Keratinocyte (primary cell): ENCODE measurements at regions not wholly inside any gene's neighbourhood (a gene's known extent, or its start where the extent isn't known, plus 50 kb on each side); places are given as distances from the start of the nearest gene placed in this dataset.

Experiments
- DNase-seq: peaks from one replicate; pipeline ENCODE4 v3.0.0-alpha.2; 2011; ENCODE audit warnings: low read depth, missing footprints, low spot score
- FAIRE-seq: peaks from 2 replicates; lab custom pipeline; 2011; peaks lifted over from hg19 to GRCh38; lab: Jason Lieb, UNC
- H2AFZ ChIP-seq: 2 replicates; pipeline ENCODE4 v1.6.0; 2012; ENCODE audit warnings: low read length, control low read depth, inconsistent platforms; ENCODE audit not compliant: control insufficient read depth
- H3K27ac ChIP-seq: 2 replicates; pipeline ENCODE4 v1.5.1; 2011; ENCODE audit warnings: low read length; ENCODE audit not compliant: control insufficient read depth, insufficient read depth
- H3K27me3 ChIP-seq: 3 replicates; pipeline ENCODE4 v1.6.0; 2011; ENCODE audit warnings: low read length; ENCODE audit not compliant: control insufficient read depth, insufficient read depth; ENCODE audit errors: extremely low read depth
- H3K36me3 ChIP-seq, 2 experiments: 2 replicates in 1 of 2; 3 replicates in 1 of 2; pipeline ENCODE4 v1.5.1; 2011; ENCODE audit warnings: low read length in 2 of 2, mild to moderate bottlenecking in 1 of 2; ENCODE audit not compliant: control insufficient read depth in 2 of 2, insufficient read depth in 2 of 2; ENCODE audit errors: extremely low read depth in 1 of 2
- H3K4me1 ChIP-seq: 3 replicates; pipeline ENCODE4 v1.5.1; 2011; ENCODE audit warnings: low read length; ENCODE audit not compliant: control insufficient read depth, insufficient read depth; ENCODE audit errors: extremely low read depth
- H3K4me2 ChIP-seq: 3 replicates; pipeline ENCODE4 v1.6.0; 2011; ENCODE audit warnings: low read depth, low read length; ENCODE audit not compliant: control insufficient read depth, insufficient read depth; ENCODE audit errors: extremely low read depth
- H3K4me3 ChIP-seq, 3 experiments: fragments of 200-600 bp in 1 of 3; sonication (generic) in 1 of 3; 2 replicates in 2 of 3; 3 replicates in 1 of 3; pipeline ENCODE4 v1.5.1; 2011 to 2016; ENCODE audit warnings: low read length in 3 of 3, mild to moderate bottlenecking in 3 of 3, control low read depth in 2 of 3, inconsistent platforms in 1 of 3, low read depth in 1 of 3, mixed read lengths in 1 of 3, mixed run types in 1 of 3, moderate library complexity in 1 of 3; ENCODE audit not compliant: control insufficient read depth in 2 of 3, insufficient read depth in 2 of 3; ENCODE audit errors: extremely low read depth in 1 of 3
- H3K79me2 ChIP-seq: 2 replicates; pipeline ENCODE4 v1.6.0; 2012; ENCODE audit warnings: low read length; ENCODE audit not compliant: control insufficient read depth, insufficient read depth
- H3K9ac ChIP-seq: 3 replicates; pipeline ENCODE4 v1.6.0; 2011; ENCODE audit warnings: low read length; ENCODE audit not compliant: control insufficient read depth, insufficient read depth; ENCODE audit errors: extremely low read depth
- H3K9me1 ChIP-seq: 3 replicates; pipeline ENCODE4 v1.6.0; 2011; ENCODE audit warnings: low read length; ENCODE audit not compliant: control insufficient read depth, insufficient read depth; ENCODE audit errors: extremely low read depth
- H3K9me3 ChIP-seq: 2 replicates; pipeline ENCODE4 v1.5.1; 2012; ENCODE audit warnings: low read depth, low read length; ENCODE audit not compliant: control insufficient read depth
- H4K20me1 ChIP-seq: 3 replicates; pipeline ENCODE4 v1.6.0; 2011; ENCODE audit warnings: low read length; ENCODE audit not compliant: control insufficient read depth, insufficient read depth; ENCODE audit errors: extremely low read depth
- EZH2 ChIP-seq: IDR thresholded peaks from one replicate; pipeline ENCODE4 v1.6.1; 2012; ENCODE audit warnings: inconsistent platforms, mild to moderate bottlenecking, low read length, moderate library complexity
- dilution Hi-C: fragments of 300-500 bp; cut with MboI; formaldehyde crosslinking; loops from one replicate; pipeline ENCODE4 v1.7.0; 2020; ENCODE audit warnings: low sequenced_read_pairs; ENCODE audit not compliant: extremely low pct_ligation_motif_present
- TF ChIP-seq, protein P1 (sequence below), 3 experiments: IDR thresholded peaks in 1 of 3; conservative IDR thresholded peaks in 1 of 3; optimal IDR thresholded peaks in 1 of 3; 2 replicates in 2 of 3; 3 replicates in 1 of 3; pipeline versions ENCODE3 to v1.5.1; 2011; ENCODE audit warnings: low read length in 3 of 3, mild to moderate bottlenecking in 3 of 3, moderate library complexity in 2 of 3, control low read depth in 1 of 3, inconsistent platforms in 1 of 3; ENCODE audit not compliant: insufficient read depth in 2 of 3; ENCODE audit errors: extremely low read depth in 1 of 3

DNA sequence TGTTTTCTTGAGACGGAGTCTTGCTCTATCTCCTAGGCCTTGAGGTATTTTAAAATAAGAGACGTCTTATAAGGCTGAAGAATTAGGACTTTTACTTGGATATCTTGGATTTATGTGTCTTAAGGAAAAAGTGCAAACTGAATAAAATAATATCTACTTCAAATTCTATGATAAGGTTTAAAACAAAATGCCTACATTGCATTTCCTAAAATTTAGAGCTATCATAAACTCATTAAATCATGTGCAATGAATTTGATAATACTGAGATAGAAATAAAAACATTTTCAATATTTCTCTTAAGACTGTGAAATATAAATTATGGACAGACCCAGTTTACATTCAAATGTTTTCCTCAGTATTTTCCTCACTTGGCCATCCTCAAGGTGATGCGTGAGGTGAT, 729.5 kb upstream of the LMO3 start:
- H3K9ac ChIP-seq, result no peak overlapping the region
- no peaks in the 10 kb centered on the region for H3K36me3 ChIP-seq
- no peak overlapping the region for H3K4me3 ChIP-seq
- H3K27me3 ChIP-seq, result no peaks in the 10 kb centered on the region
- H3K9me3 ChIP-seq, result no peaks in the 10 kb centered on the region
- no peak overlapping the region for H3K4me2 ChIP-seq
- TF ChIP-seq EZH2, result no peak
- TF ChIP-seq, protein P1, sequence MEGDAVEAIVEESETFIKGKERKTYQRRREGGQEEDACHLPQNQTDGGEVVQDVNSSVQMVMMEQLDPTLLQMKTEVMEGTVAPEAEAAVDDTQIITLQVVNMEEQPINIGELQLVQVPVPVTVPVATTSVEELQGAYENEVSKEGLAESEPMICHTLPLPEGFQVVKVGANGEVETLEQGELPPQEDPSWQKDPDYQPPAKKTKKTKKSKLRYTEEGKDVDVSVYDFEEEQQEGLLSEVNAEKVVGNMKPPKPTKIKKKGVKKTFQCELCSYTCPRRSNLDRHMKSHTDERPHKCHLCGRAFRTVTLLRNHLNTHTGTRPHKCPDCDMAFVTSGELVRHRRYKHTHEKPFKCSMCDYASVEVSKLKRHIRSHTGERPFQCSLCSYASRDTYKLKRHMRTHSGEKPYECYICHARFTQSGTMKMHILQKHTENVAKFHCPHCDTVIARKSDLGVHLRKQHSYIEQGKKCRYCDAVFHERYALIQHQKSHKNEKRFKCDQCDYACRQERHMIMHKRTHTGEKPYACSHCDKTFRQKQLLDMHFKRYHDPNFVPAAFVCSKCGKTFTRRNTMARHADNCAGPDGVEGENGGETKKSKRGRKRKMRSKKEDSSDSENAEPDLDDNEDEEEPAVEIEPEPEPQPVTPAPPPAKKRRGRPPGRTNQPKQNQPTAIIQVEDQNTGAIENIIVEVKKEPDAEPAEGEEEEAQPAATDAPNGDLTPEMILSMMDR (optimal IDR thresholded peaks at IDR 0.05 in 1 of 3, IDR thresholded peaks at IDR 0.05 in 1 of 3, conservative IDR thresholded peaks at IDR 0.05 in 1 of 3; ENCODE audit: extremely low read depth in 1 of 3, insufficient read depth in 2 of 3, low read length in 3 of 3), result no peak
- no peaks in the 10 kb centered on the region for H3K4me1 ChIP-seq
- DNase-seq (no peak), FAIRE-seq (no peak)
- no peaks in the 10 kb centered on the region for H3K9me1 ChIP-seq
- no peak overlapping the region for H2AFZ ChIP-seq
- no peaks in the 10 kb centered on the region for H4K20me1 ChIP-seq
- no peak overlapping the region for H3K27ac ChIP-seq
- no peaks in the 10 kb centered on the region for H3K79me2 ChIP-seq
- dilution Hi-C loops, result no loop called here

DNA sequence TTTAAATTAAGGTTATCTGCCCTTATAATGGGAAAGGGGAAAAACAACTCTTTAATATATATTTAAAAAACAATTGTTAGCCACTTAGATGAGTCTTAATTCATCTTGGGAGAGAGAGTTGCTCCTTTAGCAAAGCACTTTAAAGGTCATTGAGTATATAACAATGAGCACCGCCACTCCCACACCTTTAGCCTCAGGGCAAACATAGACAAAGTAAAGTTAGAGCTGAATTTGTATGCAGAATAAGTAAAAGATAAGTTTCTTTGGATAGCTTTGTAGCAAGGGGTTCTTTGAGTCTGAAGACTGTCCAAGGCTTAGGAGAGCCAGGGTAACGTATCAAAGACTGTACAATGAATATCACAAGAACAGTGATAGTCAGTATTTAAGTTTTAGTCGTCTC, 728.8 kb upstream of the LMO3 start:
- no peak overlapping the region for H3K4me3 ChIP-seq
- dilution Hi-C loops, result no loop called here
- H3K27ac ChIP-seq, result no peak overlapping the region
- H4K20me1 ChIP-seq, result no peaks in the 10 kb centered on the region
- no peaks in the 10 kb centered on the region for H3K36me3 ChIP-seq
- H3K4me1 ChIP-seq, result no peaks in the 10 kb centered on the region
- no peaks in the 10 kb centered on the region for H3K9me1 ChIP-seq
- no peaks in the 10 kb centered on the region for H3K27me3 ChIP-seq
- H3K9me3 ChIP-seq, result no peaks in the 10 kb centered on the region
- no peak overlapping the region for H3K4me2 ChIP-seq
- no peak overlapping the region for H3K9ac ChIP-seq
- FAIRE-seq (no peak), DNase-seq (no peak)
- H2AFZ ChIP-seq, result no peak overlapping the region
- no peak for TF ChIP-seq EZH2
- TF ChIP-seq, protein P1 (optimal IDR thresholded peaks at IDR 0.05 in 1 of 3, IDR thresholded peaks at IDR 0.05 in 1 of 3, conservative IDR thresholded peaks at IDR 0.05 in 1 of 3; ENCODE audit: extremely low read depth in 1 of 3, insufficient read depth in 2 of 3, low read length in 3 of 3), result no peak
- no peaks in the 10 kb centered on the region for H3K79me2 ChIP-seq
